PC-3 (cell line): ENCODE measurements at regions not wholly inside any gene's neighbourhood (a gene's known extent, or its start where the extent isn't known, plus 50 kb on each side); places are given as distances from the start of the nearest gene placed in this dataset.

Source experiments
- ATAC-seq: fragments of 200-7000 bp; cut with Tn5 transposase; 2 replicates; pipeline ENCODE4 v1.9.1; 2020; ENCODE audit warnings: mild to moderate bottlenecking, moderate library complexity
- BruUV-seq: library from RNA; stranded (reverse); fragments of 400-500 nt; replicated peaks from 2 replicates; lab custom pipeline; 2021; lab: Mats Ljungman, UMichigan
- CTCF ChIA-PET: fragments of 300-600 bp; sonication (Branson Sonifier 250); formaldehyde crosslinking; loops from one replicate; lab custom pipeline; 2022; ENCODE audit warnings: antibody characterized with exemption; lab: Charles Lee
- POLR2A ChIA-PET: fragments of 300-600 bp; sonication (Branson Sonifier 250); formaldehyde crosslinking; loops from one replicate; lab custom pipeline; 2022; ENCODE audit warnings: antibody characterized with exemption; ENCODE audit not compliant: unreplicated experiment; lab: Charles Lee
- DNase-seq: peaks from one replicate; pipeline ENCODE4 v3.0.0-alpha.2; 2015
- H2AFZ ChIP-seq: fragments of 300-600 bp; sonication (generic); 2 replicates; pipeline ENCODE4 v1.6.0; 2016; ENCODE audit warnings: antibody characterized with exemption, low read length
- H3F3A ChIP-seq: fragments of 300-600 bp; sonication (generic); one replicate; pipeline ENCODE4 v1.6.0; 2017; ENCODE audit warnings: antibody characterized with exemption, low read length, control low read depth, mild to moderate bottlenecking; ENCODE audit not compliant: unreplicated experiment
- H3K27ac ChIP-seq: fragments of 300-600 bp; sonication (generic); 2 replicates; pipeline ENCODE4 v1.5.1; 2016; ENCODE audit warnings: mild to moderate bottlenecking, low read length
- H3K27me3 ChIP-seq: fragments of 300-600 bp; sonication (generic); 2 replicates; pipeline ENCODE4 v1.6.1; 2016; ENCODE audit warnings: low read length, mixed read lengths
- H3K36me3 ChIP-seq: fragments of 300-600 bp; sonication (generic); 2 replicates; pipeline ENCODE4 v1.6.1; 2016; ENCODE audit warnings: low read depth, mixed run types, low read length, mixed read lengths
- H3K4me1 ChIP-seq: fragments of 300-600 bp; sonication (generic); 2 replicates; pipeline ENCODE4 v1.5.1; 2016; ENCODE audit warnings: low read length; ENCODE audit not compliant: insufficient read depth
- H3K4me2 ChIP-seq: fragments of 300-600 bp; sonication (generic); 2 replicates; pipeline ENCODE4 v1.6.0; 2016; ENCODE audit warnings: low read length
- H3K4me3 ChIP-seq: fragments of 300-600 bp; sonication (generic); 2 replicates; pipeline ENCODE4 v1.5.1; 2016; ENCODE audit warnings: mild to moderate bottlenecking, low read length, mixed read lengths
- H3K79me2 ChIP-seq: fragments of 300-600 bp; sonication (generic); 2 replicates; pipeline ENCODE4 v1.6.1; 2017; ENCODE audit warnings: low read length, mixed read lengths
- H3K9ac ChIP-seq: fragments of 300-600 bp; sonication (generic); 2 replicates; pipeline ENCODE4 v1.6.0; 2016; ENCODE audit warnings: mild to moderate bottlenecking, low read length
- H3K9me2 ChIP-seq: fragments of 300-600 bp; sonication (generic); replicated peaks from 2 replicates; pipeline ENCODE4 v1.6.1; 2016; ENCODE audit warnings: mixed run types, low read length, mixed read lengths
- H3K9me3 ChIP-seq: fragments of 300-600 bp; sonication (generic); 2 replicates; pipeline ENCODE4 v1.6.1; 2016; ENCODE audit warnings: low read length, mixed read lengths
- H4K20me1 ChIP-seq: fragments of 300-600 bp; sonication (generic); 2 replicates; pipeline ENCODE4 v1.6.1; 2016; ENCODE audit warnings: low read length, mixed read lengths
- CTCF ChIP-seq: fragments of 300-600 bp; sonication (generic); conservative IDR thresholded peaks from 2 replicates; pipeline ENCODE4 v1.5.1; 2017; ENCODE audit warnings: antibody characterized with exemption, low read depth, mild to moderate bottlenecking, low read length
- EZH2 ChIP-seq: fragments of 300-600 bp; sonication (generic); IDR thresholded peaks from one replicate; pipeline ENCODE4 v1.6.1; 2017; ENCODE audit warnings: antibody characterized with exemption, mild to moderate bottlenecking, low read length; ENCODE audit not compliant: unreplicated experiment
- EZH2phosphoT487 ChIP-seq: fragments of 300-600 bp; sonication (generic); IDR thresholded peaks from 2 replicates; pipeline ENCODE4 v1.6.1; 2018; ENCODE audit warnings: mild to moderate bottlenecking, antibody characterized with exemption, low read length, borderline replicate concordance
- intact Hi-C: fragments of 100-400 bp; cut with micrococcal nuclease; formaldehyde crosslinking; loops from 2 replicates; pipeline ENCODE4 v1.9.0; 2023

GRCh38 chr7:106603346-106603745, 57.6 kb downstream of the CCDC71L start:
- Histone ChIP-seq H3F3A (no peaks in the 10 kb centered on the region), H3K9me2 (no peaks in the 10 kb centered on the region), H2AFZ (no peak overlapping the region), H4K20me1 (no peaks in the 10 kb centered on the region), H3K79me2 (no peaks in the 10 kb centered on the region), H3K4me2 (no peak overlapping the region), H3K9me3 (no peaks in the 10 kb centered on the region), H3K27me3 (no peaks in the 10 kb centered on the region), H3K9ac (no peak overlapping the region), H3K4me3 (no peak overlapping the region), H3K27ac (no peak overlapping the region), H3K36me3 (no peaks in the 10 kb centered on the region), H3K4me1 (peaks cover 14% of the 10 kb centered on the region)
- TF ChIP-seq CTCF, result no peak
- TF ChIP-seq EZH2, result no peak
- TF ChIP-seq EZH2phosphoT487, result no peak
- ChIA-PET POLR2A (no interaction called here), CTCF (no interaction called here)
- no peak for DNase-seq
- no peak for ATAC-seq
- intact Hi-C loops, result no loop called here
- BruUV-seq, result no TSS peak

GRCh38 chr7:106602062-106602461, 58.9 kb downstream of the CCDC71L start:
- Histone ChIP-seq H4K20me1 (no peaks in the 10 kb centered on the region), H2AFZ (no peak overlapping the region), H3K9ac (no peak overlapping the region), H3K4me3 (no peak overlapping the region), H3K27me3 (no peaks in the 10 kb centered on the region), H3K4me1 (peaks cover 17% of the 10 kb centered on the region), H3F3A (no peaks in the 10 kb centered on the region), H3K79me2 (no peaks in the 10 kb centered on the region), H3K4me2 (no peak overlapping the region), H3K27ac (no peak overlapping the region), H3K9me2 (no peaks in the 10 kb centered on the region), H3K36me3 (no peaks in the 10 kb centered on the region), H3K9me3 (no peaks in the 10 kb centered on the region)
- no peak for ATAC-seq
- no peak for DNase-seq
- TF ChIP-seq EZH2 (no peak), CTCF (no peak), EZH2phosphoT487 (no peak)
- CTCF ChIA-PET, result no interaction called here
- POLR2A ChIA-PET, result no interaction called here
- intact Hi-C loops, result no loop called here
- BruUV-seq, result no TSS peak

GRCh38 chr7:106600569-106601373, 60.2 kb downstream of the CCDC71L start:
- ATAC-seq, result no peak
- TF ChIP-seq EZH2phosphoT487, result no peak
- no peak for TF ChIP-seq EZH2
- no peak for TF ChIP-seq CTCF
- POLR2A ChIA-PET, result no interaction called here

More at GRCh38 chr7:106600569-106601373, 60.2 kb downstream of the CCDC71L start:
- H3K9ac ChIP-seq, result no peak overlapping the region
- H3K79me2 ChIP-seq, result no peaks in the 10 kb centered on the region
- intact Hi-C loops, result no loop called here
- DNase-seq, result no peak
- no peak overlapping the region for H3K27ac ChIP-seq
- no peak overlapping the region for H3K4me2 ChIP-seq
- BruUV-seq, result no TSS peak
- no peak overlapping the region for H2AFZ ChIP-seq
- no peaks in the 10 kb centered on the region for H3K9me3 ChIP-seq
- no peaks in the 10 kb centered on the region for H4K20me1 ChIP-seq
- H3F3A ChIP-seq, result no peaks in the 10 kb centered on the region
- no peaks in the 10 kb centered on the region for H3K36me3 ChIP-seq
- peaks cover 17% of the 10 kb centered on the region for H3K4me1 ChIP-seq
- no peaks in the 10 kb centered on the region for H3K27me3 ChIP-seq
- H3K9me2 ChIP-seq, result no peaks in the 10 kb centered on the region
- H3K4me3 ChIP-seq, result no peak overlapping the region
- CTCF ChIA-PET, result no interaction called here
